K562 (cell line): ENCODE measurements at regions not wholly inside any gene's neighbourhood (a gene's known extent, or its start where the extent isn't known, plus 50 kb on each side); places are given as distances from the start of the nearest gene placed in this dataset.

ENCODE experiments used
- FOXJ2 ChIP-seq: fragments of 200-800 bp; sonication (Bioruptor generic); IDR thresholded peaks from 2 replicates; pipeline ENCODE4 v1.6.1; 2016; ENCODE audit warnings: missing genetic modification characterization, missing compliant biosample characterization
- PBX2 ChIP-seq, 2 experiments: IDR thresholded peaks in 1 of 2; conservative IDR thresholded peaks in 1 of 2; 2 replicates each; pipeline ENCODE4 v1.6.1; 2016; ENCODE audit warnings: low read depth in 2 of 2, mild to moderate bottlenecking in 1 of 2, missing compliant biosample characterization in 1 of 2, missing genetic modification characterization in 1 of 2, moderate library complexity in 1 of 2
- REST ChIP-seq, 2 experiments: fragments of 450-650 bp; formaldehyde crosslinking in 1 of 2; IDR thresholded peaks; 2 replicates each; pipeline versions ENCODE4 v1.4.0 to v1.6.1; 2014 to 2020; ENCODE audit warnings: mild to moderate bottlenecking in 2 of 2, borderline replicate concordance in 1 of 2, low read depth in 1 of 2
- SNRNP70 ChIP-seq: fragments of 200-400 bp; formaldehyde crosslinking; optimal IDR thresholded peaks from 2 replicates; pipeline ENCODE3; 2017; ENCODE audit warnings: low read depth, low read length
- ZNF280B ChIP-seq: fragments of 250-450 bp; sonication (Bioruptor Pico); IDR thresholded peaks from 2 replicates; pipeline ENCODE4 v1.5.1; 2021; ENCODE audit warnings: mild to moderate bottlenecking
- ZNF282 ChIP-seq: sonication (generic); formaldehyde crosslinking; IDR thresholded peaks from 2 replicates; pipeline ENCODE4 v1.8.1; 2023; ENCODE audit warnings: missing genetic modification reagents

GRCh38 chr13:97100821-97101220 is 106.5 kb upstream of the OXGR1 start (continued):
- TF ChIP-seq PBX2 (CRISPR knock-in tag; IDR thresholded peaks at IDR 0.05; ENCODE audit: low read depth) (no peak), PBX2 (tag; conservative IDR thresholded peaks at IDR 0.05; ENCODE audit: low read depth) (no peak), REST (IDR thresholded peaks at IDR 0.05; ENCODE audit: borderline replicate concordance) (no peak), REST (CRISPR knock-in tag; IDR thresholded peaks at IDR 0.05; ENCODE audit: low read depth) (no peak), SNRNP70 (no peak), FOXJ2 (tag) (no peak), ZNF282 (no peak), ZNF280B (CRISPR knock-in tag) (no peak)
